Uterus (tissue), 3 donors: ENCODE measurements at regions not wholly inside any gene's neighbourhood (a gene's known extent, or its start where the extent isn't known, plus 50 kb on each side); places are given as distances from the start of the nearest gene placed in this dataset.

Experiments
- DNase-seq, 2 donors: peaks; one replicate each; pipeline ENCODE4 v3.0.0-alpha.2; 2019 to 2020
- H3K27ac ChIP-seq, 2 donors: fragments of 200-600 bp; sonication (generic); 1 replicate in 1 of 2; 2 replicates in 1 of 2; pipeline ENCODE4 v1.5.1; 2016 to 2018
- H3K27me3 ChIP-seq, 2 donors: fragments of 200-600 bp; sonication (generic); one replicate each; pipeline ENCODE4 v1.5.1; 2018 to 2019; ENCODE audit warnings: control low read depth in 1 of 2
- H3K36me3 ChIP-seq, 2 donors: fragments of 200-600 bp; sonication (generic); one replicate each; pipeline ENCODE4 v1.5.1; 2019; ENCODE audit warnings: control low read depth in 1 of 2
- H3K4me1 ChIP-seq, 2 donors: fragments of 200-600 bp; sonication (generic); one replicate each; pipeline ENCODE4 v1.5.1; 2018 to 2019; ENCODE audit warnings: control low read depth in 1 of 2
- H3K4me3 ChIP-seq, 2 donors: fragments of 200-600 bp; sonication (generic); 1 replicate in 1 of 2; 2 replicates in 1 of 2; pipeline ENCODE4 v1.5.1; 2018 to 2019; ENCODE audit warnings: mild to moderate bottlenecking in 1 of 2
- H3K9me3 ChIP-seq, 2 donors: fragments of 200-600 bp; sonication (generic); one replicate each; pipeline ENCODE4 v1.5.1; 2019; ENCODE audit warnings: control low read depth in 1 of 2
- POLR2A ChIP-seq, 2 donors: fragments of 450-650 bp; IDR thresholded peaks; one replicate each; pipeline ENCODE4 v1.6.1; 2016; ENCODE audit warnings: antibody characterized with exemption in 2 of 2, mild to moderate bottlenecking in 1 of 2, moderate library complexity in 1 of 2
- intact Hi-C: fragments of 100-400 bp; cut with DNase I; formaldehyde crosslinking; loops from one replicate; pipeline ENCODE4 v1.15.1; 2023; ENCODE audit warnings: low total_unique reads
- TF ChIP-seq, protein P1 (sequence below), 4 experiments: fragments of 200-600 bp in 2 of 4; fragments of 450-650 bp in 2 of 4; sonication (generic) in 2 of 4; IDR thresholded peaks; one replicate each; pipeline ENCODE4 v1.5.1; 2016 to 2019; ENCODE audit warnings: antibody characterized with exemption in 4 of 4, mild to moderate bottlenecking in 2 of 4, moderate library complexity in 1 of 4
- donor health status: DM: yes; HTN: yes; CAD: no.

- Histone ChIP-seq H3K4me3 (no peak overlapping the region), H3K27ac (peak overlapping the region in 1 of 2 donors; percentile 9), H3K4me1 (peaks cover 0 to 6% of the 10 kb centered on the region in 2 donors), H3K36me3 (no peaks in the 10 kb centered on the region), H3K27me3 (no peaks in the 10 kb centered on the region), H3K9me3 (no peaks in the 10 kb centered on the region)
- TF ChIP-seq POLR2A (IDR thresholded peaks at IDR 0.05), result no peak
- TF ChIP-seq, protein P1, sequence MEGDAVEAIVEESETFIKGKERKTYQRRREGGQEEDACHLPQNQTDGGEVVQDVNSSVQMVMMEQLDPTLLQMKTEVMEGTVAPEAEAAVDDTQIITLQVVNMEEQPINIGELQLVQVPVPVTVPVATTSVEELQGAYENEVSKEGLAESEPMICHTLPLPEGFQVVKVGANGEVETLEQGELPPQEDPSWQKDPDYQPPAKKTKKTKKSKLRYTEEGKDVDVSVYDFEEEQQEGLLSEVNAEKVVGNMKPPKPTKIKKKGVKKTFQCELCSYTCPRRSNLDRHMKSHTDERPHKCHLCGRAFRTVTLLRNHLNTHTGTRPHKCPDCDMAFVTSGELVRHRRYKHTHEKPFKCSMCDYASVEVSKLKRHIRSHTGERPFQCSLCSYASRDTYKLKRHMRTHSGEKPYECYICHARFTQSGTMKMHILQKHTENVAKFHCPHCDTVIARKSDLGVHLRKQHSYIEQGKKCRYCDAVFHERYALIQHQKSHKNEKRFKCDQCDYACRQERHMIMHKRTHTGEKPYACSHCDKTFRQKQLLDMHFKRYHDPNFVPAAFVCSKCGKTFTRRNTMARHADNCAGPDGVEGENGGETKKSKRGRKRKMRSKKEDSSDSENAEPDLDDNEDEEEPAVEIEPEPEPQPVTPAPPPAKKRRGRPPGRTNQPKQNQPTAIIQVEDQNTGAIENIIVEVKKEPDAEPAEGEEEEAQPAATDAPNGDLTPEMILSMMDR (IDR thresholded peaks at IDR 0.05), result peak; percentile 85 to 95 (median 90)
- DNase-seq, result peak; percentile 68 to 71
- intact Hi-C loops, result loop anchor here (10.0 kb wide), 1 partner anchor 120 kb away; no protein-coding TSS in a partner anchor
Observed at GRCh38 chr11:119474682-119475596, 52.0 kb upstream of the THY1 start.

DNA sequence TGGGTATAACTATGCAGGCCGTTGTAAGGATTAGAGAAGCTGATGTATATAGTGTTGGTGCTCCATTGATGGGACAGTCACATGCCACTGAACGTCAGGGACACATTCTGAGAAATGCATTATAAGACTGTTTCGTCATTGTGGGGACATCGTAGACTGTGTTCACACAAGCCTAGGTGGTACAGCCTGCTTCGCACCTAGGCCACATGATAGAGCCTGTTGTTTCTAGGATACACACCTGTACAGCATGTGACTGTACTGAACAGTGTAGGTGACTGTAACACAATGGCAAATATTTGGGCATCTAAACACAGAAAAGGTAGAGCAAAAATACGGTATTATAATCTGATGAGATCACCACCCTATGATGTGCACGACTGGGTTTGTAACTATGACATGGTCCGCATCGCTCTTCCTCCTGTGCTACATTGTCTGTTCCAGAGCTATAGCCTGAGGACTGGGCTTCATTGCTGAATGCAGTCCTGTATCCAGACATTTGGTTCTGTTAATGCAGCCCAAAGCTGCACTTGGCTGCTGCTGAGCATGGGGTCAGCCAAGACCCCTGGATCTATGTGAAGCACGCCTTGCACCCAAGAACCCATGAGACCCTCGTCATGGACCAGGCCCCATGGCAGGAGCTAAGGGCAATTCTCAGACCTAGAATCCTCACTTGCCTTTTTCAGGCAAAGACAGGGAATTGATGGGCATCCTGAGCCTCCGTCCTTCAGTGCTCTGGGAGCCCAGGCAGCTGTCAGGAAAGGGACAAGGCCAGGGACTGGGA is 51.1 kb upstream of the THY1 start:
- Histone ChIP-seq H3K27me3 (no peaks in the 10 kb centered on the region), H3K27ac (no peak overlapping the region), H3K36me3 (no peaks in the 10 kb centered on the region), H3K4me3 (no peak overlapping the region), H3K9me3 (no peaks in the 10 kb centered on the region), H3K4me1 (peaks cover 0 to 6% of the 10 kb centered on the region in 2 donors)
- TF ChIP-seq POLR2A (IDR thresholded peaks at IDR 0.05), result no peak
- TF ChIP-seq, protein P1 (IDR thresholded peaks at IDR 0.05), result no peak
- DNase-seq, result no peak
- intact Hi-C loops, result loop anchor here (10.0 kb wide), 1 partner anchor 119 kb away; no protein-coding TSS in a partner anchor

- intact Hi-C loops, result loop anchor here (10.0 kb wide), 1 partner anchor 118 kb away; no protein-coding TSS in a partner anchor
- DNase-seq, result no peak
- Histone ChIP-seq H3K36me3 (no peaks in the 10 kb centered on the region), H3K27ac (no peak overlapping the region), H3K9me3 (no peaks in the 10 kb centered on the region), H3K4me3 (no peak overlapping the region), H3K27me3 (no peaks in the 10 kb centered on the region), H3K4me1 (peaks cover 0 to 6% of the 10 kb centered on the region in 2 donors)
- TF ChIP-seq, protein P1 (IDR thresholded peaks at IDR 0.05), result no peak
- no peak for TF ChIP-seq POLR2A (IDR thresholded peaks at IDR 0.05)
Observed at GRCh38 chr11:119473226-119473625, 50.3 kb upstream of the THY1 start.

- TF ChIP-seq, protein P1 (IDR thresholded peaks at IDR 0.05), result no peak
- TF ChIP-seq POLR2A (IDR thresholded peaks at IDR 0.05), result no peak
- intact Hi-C loops, result loop anchor here (10.0 kb wide), 1 partner anchor 118 kb away; no protein-coding TSS in a partner anchor
- no peaks in the 10 kb centered on the region for H3K27me3 ChIP-seq
- no peaks in the 10 kb centered on the region for H3K9me3 ChIP-seq
- H3K36me3 ChIP-seq, result no peaks in the 10 kb centered on the region
- H3K4me3 ChIP-seq, result no peak overlapping the region
- no peak for DNase-seq
- peaks cover 0 to 6% of the 10 kb centered on the region in 2 donors for H3K4me1 ChIP-seq
- no peak overlapping the region for H3K27ac ChIP-seq
Observed at GRCh38 chr11:119472856-119473222, 49.9 kb upstream of the THY1 start.
